HG02588 (cell line): ENCODE measurements at regions not wholly inside any gene's neighbourhood (a gene's known extent, or its start where the extent isn't known, plus 50 kb on each side); places are given as distances from the start of the nearest gene placed in this dataset.
"Not testable (repeated sequence)": the region's sequence is repeated elsewhere in the genome, so short reads cannot be mapped to it uniquely, and the experiment has no call there.

Source experiments
- ATAC-seq: cut with Tn5 transposase; IDR thresholded peaks from one replicate; pipeline ENCODE4 v1.9.1; 2021; ENCODE audit warnings: mild to moderate bottlenecking, moderate library complexity; ENCODE audit not compliant: unreplicated experiment

DNA sequence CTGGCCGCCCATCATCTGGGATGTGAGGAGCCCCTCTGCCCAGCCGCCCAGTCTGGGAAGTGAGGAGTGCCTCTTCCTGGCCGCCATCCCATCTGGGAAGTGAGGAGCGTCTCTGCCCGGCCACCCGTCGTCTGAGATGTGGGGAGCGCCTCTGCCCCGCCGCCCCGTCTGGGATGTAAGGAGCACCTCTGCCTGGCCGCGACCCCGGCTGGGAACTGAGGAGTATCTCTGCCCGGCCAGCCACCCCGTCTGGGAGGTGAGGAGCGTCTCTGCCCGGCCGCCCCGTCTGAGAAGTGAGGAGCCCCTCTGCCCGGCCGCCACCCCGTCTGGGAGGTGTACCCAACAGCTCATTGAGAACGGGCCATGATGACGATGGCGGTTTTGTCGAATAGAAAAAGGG lies 211.4 kb downstream of the ANAPC1 start:
- ATAC-seq: not testable (repeated sequence)

GRCh38 chr2:111673526-111673925 lies 210.5 kb downstream of the ANAPC1 start:
- ATAC-seq: no peak

DNA sequence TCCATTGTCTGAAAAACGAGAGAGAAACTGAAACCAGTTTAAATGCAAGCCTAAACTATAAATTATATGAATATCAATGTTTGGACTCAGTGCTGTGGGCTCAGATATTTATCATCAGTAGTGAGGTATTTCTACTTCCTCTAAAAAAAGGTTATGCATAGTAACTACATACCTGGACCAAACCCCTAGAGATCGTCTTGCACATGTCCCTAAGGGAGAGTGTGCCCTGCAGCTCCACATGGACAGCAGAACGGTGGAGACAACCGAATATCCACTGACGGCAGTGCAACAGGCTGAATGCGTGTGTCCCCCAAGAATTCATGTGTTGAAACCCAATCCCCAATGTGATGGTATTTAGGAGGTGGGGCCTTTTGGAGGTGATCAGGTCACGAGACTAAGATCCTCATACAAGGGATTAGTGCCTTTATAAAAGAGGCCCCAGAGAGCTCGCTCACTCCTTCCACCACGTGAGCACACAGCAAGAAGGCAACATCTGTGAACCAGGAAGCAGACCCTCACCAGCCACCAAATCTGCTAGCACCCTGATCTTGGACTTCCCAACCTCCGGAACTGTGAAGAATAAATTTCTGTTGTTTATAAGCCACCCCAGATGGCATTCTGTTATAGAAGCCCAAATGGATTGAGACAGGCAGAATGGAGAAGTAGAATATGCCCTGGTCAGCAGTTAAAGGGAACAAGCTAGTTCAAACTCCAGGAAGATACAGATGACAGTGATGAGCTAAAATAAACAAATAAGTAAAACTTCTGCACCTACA lies 208.4 kb downstream of the ANAPC1 start:
- ATAC-seq: no peak

GRCh38 chr2:111676291-111676822 lies 207.6 kb downstream of the ANAPC1 start:
- no peak for ATAC-seq

DNA sequence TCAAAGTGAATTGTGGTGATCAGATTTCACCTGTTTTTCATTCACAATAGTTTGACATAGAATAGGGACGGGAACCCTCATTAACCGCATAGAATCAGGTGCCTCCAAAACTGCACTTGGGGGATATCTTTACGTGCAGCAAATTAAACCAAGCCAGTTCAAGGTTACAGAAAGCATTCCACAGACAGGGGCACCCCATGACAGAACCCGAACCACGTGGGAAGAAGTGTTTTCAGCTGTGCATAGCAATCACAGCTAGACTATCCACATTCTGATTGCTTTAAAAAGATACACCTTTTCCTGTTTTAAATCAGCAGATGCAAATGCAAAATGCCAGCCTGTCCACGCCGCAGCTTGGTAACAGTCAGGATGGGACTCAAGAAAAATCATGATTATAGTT lies 205.8 kb downstream of the ANAPC1 start:
- ATAC-seq: no peak

DNA sequence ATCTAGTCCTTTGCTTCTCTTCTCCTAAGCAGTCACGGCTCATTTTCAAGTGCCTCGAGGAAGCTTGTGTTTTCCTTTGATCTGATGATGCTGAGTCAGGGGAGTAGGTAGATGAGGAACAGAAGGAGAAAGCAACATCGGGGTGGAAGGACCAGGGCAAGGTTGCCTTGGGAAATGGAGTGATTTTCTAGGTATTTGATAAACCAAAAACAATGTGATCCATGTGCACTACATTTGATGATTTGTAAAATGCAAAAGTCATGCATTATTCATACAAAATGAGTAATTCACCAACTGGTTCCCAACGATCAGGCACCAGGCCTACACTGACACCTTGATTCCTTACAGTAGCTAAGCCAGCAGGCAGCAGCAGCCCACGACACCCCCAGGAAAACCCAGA lies 205.3 kb downstream of the ANAPC1 start:
- ATAC-seq: no peak

DNA sequence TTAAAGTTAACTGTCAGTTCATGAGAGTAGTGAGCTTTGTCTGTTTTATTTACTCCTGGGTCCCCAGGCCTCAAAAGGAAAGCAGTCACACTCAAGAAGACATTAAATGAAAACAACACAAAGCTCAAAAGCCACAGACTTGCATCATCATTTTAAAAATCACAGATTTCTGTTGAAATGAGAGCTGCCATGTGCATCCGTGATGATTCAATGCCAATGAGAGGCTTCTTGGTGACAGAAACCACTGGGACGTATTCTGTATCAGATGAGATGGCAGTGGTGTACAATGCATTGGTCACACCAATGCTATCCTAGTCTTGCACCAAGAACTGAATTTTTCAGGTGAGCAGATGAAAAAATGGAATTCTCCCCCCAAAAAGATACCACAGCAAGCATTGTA lies 204.8 kb downstream of the ANAPC1 start:
- ATAC-seq: no peak

DNA sequence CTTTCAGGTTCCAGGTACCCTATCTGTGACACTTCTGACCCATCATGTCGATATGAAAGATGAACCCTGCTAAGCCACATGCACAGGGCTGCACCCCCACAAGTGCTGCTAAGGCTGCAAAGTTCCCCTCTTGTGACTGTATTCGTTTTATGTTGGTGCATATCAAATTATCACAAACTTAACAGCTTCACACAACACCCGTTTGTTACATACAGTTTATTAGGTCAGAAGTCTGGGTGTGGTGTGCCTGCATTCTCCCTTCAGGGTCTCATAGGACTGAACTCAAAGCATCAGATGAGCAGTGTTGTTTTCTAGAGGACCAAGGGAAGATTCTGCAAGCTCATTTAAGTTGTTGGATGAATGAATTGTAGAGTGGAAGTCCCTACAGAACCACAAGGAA lies 199.4 kb downstream of the ANAPC1 start:
- no peak for ATAC-seq

DNA sequence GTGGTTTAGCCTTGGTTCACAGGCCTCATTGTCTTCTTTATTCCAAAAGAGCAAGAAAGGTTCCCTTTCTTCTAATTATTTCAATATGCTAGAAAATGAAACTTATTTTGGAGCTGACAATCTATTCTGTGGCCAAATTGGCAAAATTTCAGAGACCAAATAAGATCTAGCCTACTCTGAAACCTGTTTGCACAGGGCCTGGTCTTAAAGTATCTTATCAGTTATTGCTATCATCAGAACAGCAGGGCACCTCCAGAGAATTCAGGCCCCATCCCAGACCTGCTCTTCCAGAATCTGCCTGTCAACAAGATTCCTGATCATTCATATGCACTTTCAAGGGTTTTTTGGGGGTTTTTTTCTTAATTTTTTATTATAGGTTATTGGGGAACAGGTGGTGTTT lies 198.7 kb downstream of the ANAPC1 start:
- ATAC-seq: no peak

DNA sequence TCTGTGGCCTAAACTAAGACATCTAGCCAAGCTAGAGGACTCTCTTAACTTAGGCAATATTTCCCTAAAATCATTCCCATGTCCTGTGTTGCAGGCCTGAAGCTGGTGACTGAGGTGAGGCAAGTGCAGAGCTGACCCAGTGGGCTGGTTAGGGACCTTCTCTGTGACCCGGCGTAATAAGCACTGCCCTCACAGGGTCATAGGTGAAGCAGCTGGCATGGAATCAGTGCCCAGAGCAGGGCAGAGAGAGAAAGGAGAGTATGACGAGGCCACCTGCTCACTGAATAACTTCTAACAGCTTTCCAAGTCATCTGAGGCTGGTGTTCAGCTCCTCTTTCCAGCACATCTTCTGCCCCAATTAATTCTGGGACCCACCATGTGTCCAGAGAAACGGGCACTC lies 197.0 kb downstream of the ANAPC1 start:
- ATAC-seq: no peak

- no peak for ATAC-seq
These were observed 196.1 kb downstream of the ANAPC1 start for GRCh38 chr2:111687911-111688310.

DNA sequence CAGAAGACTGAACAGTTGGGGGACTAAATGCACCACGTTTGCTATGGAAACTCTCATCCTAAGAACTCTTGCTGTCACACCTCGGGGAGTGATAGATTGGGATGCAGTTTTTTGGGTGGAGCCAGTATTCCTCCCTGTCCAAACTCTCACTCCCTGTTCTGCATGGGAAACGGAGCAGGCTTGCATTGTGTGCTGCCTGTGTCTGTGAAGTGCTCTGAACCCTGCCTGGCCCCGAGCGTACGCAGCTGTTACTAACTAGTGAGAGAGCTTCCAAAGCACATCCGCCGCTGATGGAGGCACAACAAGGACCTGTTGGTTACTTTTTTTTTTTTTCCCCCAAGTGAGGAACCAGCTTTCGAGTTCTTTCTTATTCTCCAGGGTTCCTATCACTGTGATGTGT lies 195.5 kb downstream of the ANAPC1 start:
- ATAC-seq: no peak

- ATAC-seq: no peak
These were observed 194.8 kb downstream of the ANAPC1 start for GRCh38 chr2:111689174-111689573.

- ATAC-seq: no peak
These were observed 194.1 kb downstream of the ANAPC1 start for GRCh38 chr2:111689941-111690340.

DNA sequence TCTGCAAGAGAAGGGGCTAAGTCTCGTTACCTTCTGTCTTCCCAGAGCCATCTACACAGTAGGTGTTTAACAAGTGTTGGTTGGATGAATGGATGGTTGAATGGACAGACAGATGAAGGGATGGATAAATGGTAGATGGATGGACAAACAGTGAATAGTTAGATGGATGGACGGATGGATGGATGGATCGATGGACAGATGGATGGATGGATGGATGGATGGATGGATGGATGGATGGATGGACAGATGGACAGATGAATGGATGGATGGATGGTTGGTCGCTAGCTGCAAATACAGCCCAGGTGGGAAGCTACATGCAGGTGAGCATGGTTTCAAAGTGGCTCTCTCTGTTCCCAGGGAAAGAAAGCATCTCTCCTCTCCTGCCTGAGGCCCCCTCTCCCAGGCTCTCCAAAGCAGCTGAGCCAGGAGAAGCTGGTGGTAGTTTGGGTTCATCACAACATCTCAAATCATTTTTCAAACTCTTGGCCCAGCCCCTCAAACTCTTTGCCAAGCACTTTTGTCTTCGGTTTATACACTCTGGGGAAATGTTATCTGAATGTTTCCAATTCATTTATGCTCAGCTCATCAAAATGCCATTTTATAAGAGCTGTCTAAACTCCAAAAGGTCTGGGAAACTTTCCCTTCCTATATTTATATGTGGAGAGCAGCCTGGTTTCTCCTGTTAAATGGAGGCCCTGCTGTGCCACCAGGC lies 192.7 kb downstream of the ANAPC1 start:
- ATAC-seq: no peak

- ATAC-seq: no peak
These were observed 191.7 kb downstream of the ANAPC1 start for GRCh38 chr2:111692311-111692710.

DNA sequence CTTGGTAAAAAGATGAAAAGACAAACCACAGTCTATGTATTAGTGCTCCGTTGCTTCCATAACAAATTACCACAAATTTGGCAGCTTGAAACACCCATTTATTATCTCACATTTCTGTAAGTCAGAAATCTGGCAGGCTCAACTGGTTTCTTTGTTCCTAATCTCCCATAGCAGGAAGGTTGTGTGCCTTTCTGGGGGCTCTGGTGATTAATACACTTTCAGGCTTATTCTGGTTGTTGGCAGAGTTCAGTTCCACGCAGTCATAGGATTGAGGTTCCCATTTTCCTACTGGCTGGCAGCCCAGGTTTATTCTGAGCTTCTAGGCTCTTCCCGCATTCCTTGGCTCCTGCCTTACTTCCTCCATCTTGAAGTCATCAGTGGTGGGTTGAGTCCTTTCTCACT lies 189.3 kb downstream of the ANAPC1 start:
- ATAC-seq: no peak

DNA sequence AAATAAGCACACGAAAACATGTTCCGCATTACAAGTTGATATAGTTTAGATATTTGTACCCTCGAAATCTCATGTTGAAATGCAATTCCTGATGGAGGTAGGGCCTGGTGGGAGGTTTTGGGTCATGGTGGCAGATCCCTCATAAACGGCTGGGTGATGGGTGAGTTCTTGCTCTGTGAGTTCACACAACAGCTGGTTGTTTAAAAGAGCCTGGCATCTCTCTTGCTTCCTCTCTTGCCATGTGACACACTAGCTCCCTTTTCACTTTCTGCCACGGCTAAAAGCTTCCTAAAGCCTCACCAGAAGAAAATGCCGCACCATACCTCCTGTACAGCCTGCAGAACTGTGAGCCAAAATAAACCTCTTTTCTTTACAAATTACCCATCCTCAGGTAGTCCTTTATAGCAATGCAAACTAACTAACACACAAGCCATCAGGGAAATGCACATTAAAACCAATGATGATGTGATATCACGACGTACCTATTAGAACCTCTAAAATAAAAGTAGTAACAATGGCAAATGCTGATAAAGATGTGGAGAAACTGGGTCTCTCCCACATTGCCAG lies 188.5 kb downstream of the ANAPC1 start:
- ATAC-seq: no peak

DNA sequence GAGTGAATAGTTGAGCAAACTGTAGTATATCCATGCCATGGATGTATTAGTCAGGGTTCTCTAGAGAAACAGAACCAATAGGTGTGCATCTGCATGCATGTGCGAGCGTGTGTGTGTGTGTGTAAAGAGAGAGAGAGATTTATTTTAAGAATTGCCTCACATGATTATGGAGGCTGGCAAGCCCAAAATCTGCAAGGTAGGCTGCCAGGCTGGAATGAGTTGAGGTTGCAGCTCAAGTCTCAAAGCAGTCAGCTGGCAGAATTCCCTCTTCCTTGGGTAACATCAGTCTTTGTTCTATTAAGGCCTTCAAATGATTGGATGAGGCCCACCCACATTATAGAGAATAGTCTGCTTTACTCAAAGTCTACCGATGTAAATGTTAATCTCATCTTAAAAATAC lies 187.8 kb downstream of the ANAPC1 start:
- ATAC-seq: no peak

GRCh38 chr2:111697560-111697959 lies 186.4 kb downstream of the ANAPC1 start:
- ATAC-seq: no peak

GRCh38 chr2:111698089-111698488 lies 185.9 kb downstream of the ANAPC1 start:
- no peak for ATAC-seq
